Activated CD4-positive, alpha-beta T cell treated with anti-CD3 and anti-CD28 coated beads, Interleukin-2, amount 10 ng/mL, durations not matched to agents 24 days and 14 days (primary cell): ENCODE measurements at regions not wholly inside any gene's neighbourhood (a gene's known extent, or its start where the extent isn't known, plus 50 kb on each side); places are given as distances from the start of the nearest gene placed in this dataset.
"Not testable (repeated sequence)": the region's sequence is repeated elsewhere in the genome, so short reads cannot be mapped to it uniquely, and the experiment has no call there.

Source experiments
- DNase-seq: peaks from one replicate; pipeline ENCODE4 v3.0.0; 2022
- H3K27ac Mint-ChIP-seq: one replicate; pipeline ENCODE4 v1.8.0; 2022; ENCODE audit warnings: mild to moderate bottlenecking, mixed read lengths
- H3K27me3 Mint-ChIP-seq: one replicate; pipeline ENCODE4 v1.8.0; 2022; ENCODE audit warnings: mixed read lengths
- H3K36me3 Mint-ChIP-seq: one replicate; pipeline ENCODE4 v1.8.0; 2022; ENCODE audit warnings: low read depth, mild to moderate bottlenecking, mixed read lengths
- H3K4me1 Mint-ChIP-seq: one replicate; pipeline ENCODE4 v1.8.0; 2021; ENCODE audit warnings: mixed read lengths
- H3K4me3 Mint-ChIP-seq: one replicate; pipeline ENCODE4 v1.8.0; 2022; ENCODE audit warnings: mild to moderate bottlenecking, moderate library complexity, mixed read lengths
- H3K9me3 Mint-ChIP-seq: one replicate; pipeline ENCODE4 v1.8.0; 2021; ENCODE audit warnings: mixed read lengths
- intact Hi-C: fragments of 100-400 bp; cut with micrococcal nuclease; formaldehyde crosslinking; loops from one replicate; pipeline ENCODE4 v1.15.1; 2023

GRCh38 chr7:150192541-150192940, 130.6 kb upstream of the LRRC61 start:
- peaks cover 26% of the 10 kb centered on the region for H3K27me3 Mint-ChIP-seq
- DNase-seq, H3K27ac Mint-ChIP-seq, H3K4me3 Mint-ChIP-seq, H3K9me3 Mint-ChIP-seq, H3K4me1 Mint-ChIP-seq, intact Hi-C loops, H3K36me3 Mint-ChIP-seq: not testable (repeated sequence)

- intact Hi-C loops, H3K9me3 Mint-ChIP-seq, H3K27ac Mint-ChIP-seq, H3K4me3 Mint-ChIP-seq, H3K36me3 Mint-ChIP-seq, H3K4me1 Mint-ChIP-seq: not testable (repeated sequence)
- peaks cover 26% of the 10 kb centered on the region for H3K27me3 Mint-ChIP-seq
- DNase-seq, result peak; percentile 65
Measured at GRCh38 chr7:150193866-150194265, 129.3 kb upstream of the LRRC61 start.
